22Rv1 (cell line): ENCODE measurements at regions not wholly inside any gene's neighbourhood (a gene's known extent, or its start where the extent isn't known, plus 50 kb on each side); places are given as distances from the start of the nearest gene placed in this dataset.

ENCODE experiments used
- ZFX ChIP-seq: fragments of 450-650 bp; IDR thresholded peaks from 2 replicates; pipeline ENCODE4 v1.6.1; 2017; ENCODE audit warnings: antibody characterized with exemption, borderline replicate concordance
- TF ChIP-seq, protein P1 (sequence below): fragments of 450-650 bp; IDR thresholded peaks from 2 replicates; pipeline ENCODE4 v1.5.1; 2017; ENCODE audit warnings: mild to moderate bottlenecking

DNA sequence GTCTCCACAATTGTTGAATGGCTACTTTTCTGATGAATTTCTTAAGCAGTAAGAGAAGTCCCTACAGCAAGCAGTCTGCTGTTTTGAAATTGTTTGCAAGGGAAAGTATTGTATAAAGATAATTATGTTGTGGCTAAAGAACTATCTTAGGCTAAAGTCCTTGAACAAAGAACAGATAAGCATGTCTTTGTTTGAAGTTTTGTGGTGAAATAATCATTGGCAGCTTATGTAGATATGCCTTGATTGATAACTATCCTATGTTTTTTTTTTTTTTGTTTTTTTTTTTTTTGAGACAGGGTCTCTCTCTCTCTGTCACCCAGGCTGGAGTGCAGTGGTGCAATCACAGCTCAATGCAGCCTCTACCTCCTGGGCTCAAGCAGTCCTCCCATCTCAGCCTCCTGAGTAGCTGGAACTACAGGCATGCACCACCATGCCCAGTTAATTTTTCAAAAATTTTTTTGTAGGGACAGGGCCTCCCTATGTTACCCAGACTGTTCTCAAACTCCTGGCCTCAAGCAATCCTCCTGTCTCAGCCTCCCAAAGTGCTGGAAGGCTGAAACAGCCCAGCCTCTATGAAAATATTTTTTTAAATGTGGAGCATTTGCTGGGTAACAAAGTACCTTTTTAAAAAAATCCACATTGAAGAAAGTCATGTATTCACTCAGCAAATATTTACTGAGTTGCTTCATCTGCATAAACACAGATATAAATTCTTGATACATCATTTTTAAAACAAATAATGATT, 80.8 kb downstream of the LLPH start:
- TF ChIP-seq, protein P1, sequence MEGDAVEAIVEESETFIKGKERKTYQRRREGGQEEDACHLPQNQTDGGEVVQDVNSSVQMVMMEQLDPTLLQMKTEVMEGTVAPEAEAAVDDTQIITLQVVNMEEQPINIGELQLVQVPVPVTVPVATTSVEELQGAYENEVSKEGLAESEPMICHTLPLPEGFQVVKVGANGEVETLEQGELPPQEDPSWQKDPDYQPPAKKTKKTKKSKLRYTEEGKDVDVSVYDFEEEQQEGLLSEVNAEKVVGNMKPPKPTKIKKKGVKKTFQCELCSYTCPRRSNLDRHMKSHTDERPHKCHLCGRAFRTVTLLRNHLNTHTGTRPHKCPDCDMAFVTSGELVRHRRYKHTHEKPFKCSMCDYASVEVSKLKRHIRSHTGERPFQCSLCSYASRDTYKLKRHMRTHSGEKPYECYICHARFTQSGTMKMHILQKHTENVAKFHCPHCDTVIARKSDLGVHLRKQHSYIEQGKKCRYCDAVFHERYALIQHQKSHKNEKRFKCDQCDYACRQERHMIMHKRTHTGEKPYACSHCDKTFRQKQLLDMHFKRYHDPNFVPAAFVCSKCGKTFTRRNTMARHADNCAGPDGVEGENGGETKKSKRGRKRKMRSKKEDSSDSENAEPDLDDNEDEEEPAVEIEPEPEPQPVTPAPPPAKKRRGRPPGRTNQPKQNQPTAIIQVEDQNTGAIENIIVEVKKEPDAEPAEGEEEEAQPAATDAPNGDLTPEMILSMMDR, result no peak
- no peak for TF ChIP-seq ZFX
